Body of pancreas (tissue), 4 donors: ENCODE measurements at regions not wholly inside any gene's neighbourhood (a gene's known extent, or its start where the extent isn't known, plus 50 kb on each side); places are given as distances from the start of the nearest gene placed in this dataset.

Experiments
- ATAC-seq: fragments of 150-250 bp; one replicate; pipeline ENCODE4 v1.9.1; 2016
- DNase-seq, 4 donors: peaks; one replicate each; pipeline ENCODE4 v3.0.0-alpha.2; 2019
- H3K27ac ChIP-seq, 4 donors: fragments of 200-600 bp; sonication (generic); 1 replicate in 3 of 4; 2 replicates in 1 of 4; pipeline versions ENCODE4 v1.5.1 to v1.6.1; 2016 to 2019; ENCODE audit warnings: mild to moderate bottlenecking in 1 of 4, mixed read lengths in 1 of 4, moderate library complexity in 1 of 4
- H3K27me3 ChIP-seq, 2 donors: fragments of 200-600 bp; sonication (generic); one replicate each; pipeline ENCODE4 v1.6.0; 2016; ENCODE audit warnings: mild to moderate bottlenecking in 1 of 2
- H3K36me3 ChIP-seq, 2 donors: fragments of 200-600 bp; sonication (generic); replicated peaks in 1 of 2; 2 replicates each; pipeline ENCODE4 v1.5.1; 2016; ENCODE audit warnings: low read depth in 2 of 2; ENCODE audit not compliant: insufficient read depth in 1 of 2
- H3K4me1 ChIP-seq: fragments of 200-600 bp; sonication (generic); one replicate; pipeline ENCODE4 v1.6.0; 2016
- H3K4me3 ChIP-seq, 2 donors: fragments of 200-600 bp; sonication (generic); 1 replicate in 1 of 2; 2 replicates in 1 of 2; pipeline ENCODE4 v1.5.1; 2016 to 2019
- H3K9me3 ChIP-seq, 3 donors: fragments of 200-600 bp; sonication (generic); 1 replicate in 2 of 3; 2 replicates in 1 of 3; pipeline ENCODE4 v1.5.1; 2016
- CTCF ChIP-seq, 7 experiments: fragments of 450-650 bp in 4 of 7; fragments of 200-600 bp in 3 of 7; sonication (generic) in 3 of 7; IDR thresholded peaks; one replicate each; pipeline ENCODE4 v1.5.1; 2016 to 2019; ENCODE audit warnings: antibody characterized with exemption in 7 of 7
- POLR2A ChIP-seq, 3 donors: fragments of 450-650 bp; IDR thresholded peaks; one replicate each; pipeline ENCODE4 v1.6.1; 2016; ENCODE audit warnings: antibody characterized with exemption in 3 of 3, mild to moderate bottlenecking in 2 of 3
- WGBS, 2 donors: methylation state at CpG; one replicate each; pipeline ENCODE4 v1.1.5; 2017; 5-methylcytosine and 5-hydroxymethylcytosine counted together
- intact Hi-C: fragments of 100-400 bp; cut with DNase I; formaldehyde crosslinking; loops from one replicate; pipeline ENCODE4 v1.15.1; 2023

- TF ChIP-seq CTCF (IDR thresholded peaks at IDR 0.05) (no peak), POLR2A (IDR thresholded peaks at IDR 0.05) (no peak)
Measured at GRCh38 chr4:57200799-57201327, 90.7 kb upstream of the IGFBP7 start.

GRCh38 chr4:57199267-57199666 is 89.1 kb upstream of the IGFBP7 start:
- Histone ChIP-seq H3K4me1 (no peaks in the 10 kb centered on the region), H3K36me3 (no peaks in the 10 kb centered on the region), H3K27me3 (no peaks in the 10 kb centered on the region), H3K27ac (no peak overlapping the region), H3K4me3 (no peak overlapping the region), H3K9me3 (no peaks in the 10 kb centered on the region)
- DNase-seq (no peak), ATAC-seq (no peak)
- intact Hi-C loops, result no loop called here
- 73 to 77% methylated on average over 5 of the region's 5 CpGs for WGBS, 2 donors
- TF ChIP-seq POLR2A (IDR thresholded peaks at IDR 0.05), result no peak
- no peak for TF ChIP-seq CTCF (IDR thresholded peaks at IDR 0.05)

More at GRCh38 chr4:57200799-57201327, 90.7 kb upstream of the IGFBP7 start:
- no peak overlapping the region for H3K27ac ChIP-seq
- no peaks in the 10 kb centered on the region for H3K9me3 ChIP-seq
- DNase-seq (no peak), ATAC-seq (no peak)
- H3K4me1 ChIP-seq, result no peaks in the 10 kb centered on the region
- no peaks in the 10 kb centered on the region for H3K27me3 ChIP-seq
- 27 to 42% methylated on average over 7 of the region's 7 CpGs for WGBS, 2 donors
- intact Hi-C loops, result no loop called here
- no peak overlapping the region for H3K4me3 ChIP-seq
- H3K36me3 ChIP-seq, result no peaks in the 10 kb centered on the region

GRCh38 chr4:57195622-57196021 is 85.4 kb upstream of the IGFBP7 start:
- no peak for DNase-seq
- intact Hi-C loops, result no loop called here
- no peak overlapping the region for H3K4me3 ChIP-seq
- no peak overlapping the region for H3K27ac ChIP-seq
- ATAC-seq, result no peak
- H3K27me3 ChIP-seq, result no peaks in the 10 kb centered on the region
- WGBS, 2 donors, result 59 to 76% methylated on average over 9 to 30 of the region's 30 CpGs
- no peaks in the 10 kb centered on the region for H3K9me3 ChIP-seq
- H3K4me1 ChIP-seq, result no peaks in the 10 kb centered on the region
- TF ChIP-seq CTCF (IDR thresholded peaks at IDR 0.05) (no peak), POLR2A (IDR thresholded peaks at IDR 0.05) (no peak)
- H3K36me3 ChIP-seq, result no peaks in the 10 kb centered on the region

GRCh38 chr4:57194068-57194611 is 84.0 kb upstream of the IGFBP7 start:
- WGBS, 2 donors, result 47 to 62% methylated on average over 20 of the region's 20 CpGs
- no peak for TF ChIP-seq POLR2A (IDR thresholded peaks at IDR 0.05)
- no peak for TF ChIP-seq CTCF (IDR thresholded peaks at IDR 0.05)
- Histone ChIP-seq H3K4me1 (no peaks in the 10 kb centered on the region), H3K4me3 (no peak overlapping the region), H3K27ac (no peak overlapping the region), H3K36me3 (no peaks in the 10 kb centered on the region), H3K27me3 (no peaks in the 10 kb centered on the region), H3K9me3 (no peaks in the 10 kb centered on the region)
- ATAC-seq (no peak), DNase-seq (no peak)
- intact Hi-C loops, result no loop called here

GRCh38 chr4:57193209-57193810 is 83.1 kb upstream of the IGFBP7 start:
- intact Hi-C loops, result no loop called here
- Histone ChIP-seq H3K4me3 (no peak overlapping the region), H3K36me3 (no peaks in the 10 kb centered on the region), H3K4me1 (no peaks in the 10 kb centered on the region), H3K27ac (no peak overlapping the region), H3K9me3 (no peaks in the 10 kb centered on the region), H3K27me3 (no peaks in the 10 kb centered on the region)
- DNase-seq (no peak), ATAC-seq (no peak)
- TF ChIP-seq POLR2A (IDR thresholded peaks at IDR 0.05) (no peak), CTCF (IDR thresholded peaks at IDR 0.05) (no peak)
- 87% methylated on average over 3 of the region's 3 CpGs for WGBS, 2 donors
